Erythroblast (primary cell): ENCODE measurements at regions not wholly inside any gene's neighbourhood (a gene's known extent, or its start where the extent isn't known, plus 50 kb on each side); places are given as distances from the start of the nearest gene placed in this dataset.
"Not testable (repeated sequence)": the region's sequence is repeated elsewhere in the genome, so short reads cannot be mapped to it uniquely, and the experiment has no call there.

Experiments used
- DNase-seq, 2 experiments: peaks; one replicate each; lab custom pipeline; 2025; lab: John Stamatoyannopoulos, UW
- GATA1 ChIP-seq: IDR thresholded peaks from 2 replicates; pipeline ENCODE4 v1.6.1; 2011; ENCODE audit warnings: low read depth, mild to moderate bottlenecking, control low read depth, low read length, moderate library complexity
- POLR2A ChIP-seq: IDR thresholded peaks from 2 replicates; pipeline ENCODE4 v1.6.1; 2011; ENCODE audit warnings: mild to moderate bottlenecking, low read length

GRCh38 chr20:51926670-51927305 is 124.5 kb upstream of the SALL4 start:
- no peak for DNase-seq
- TF ChIP-seq GATA1 (no peak), POLR2A (no peak)

GRCh38 chr20:51924509-51924908 is 122.2 kb upstream of the SALL4 start:
- TF ChIP-seq GATA1 (no peak), POLR2A (no peak)
- no peak for DNase-seq

GRCh38 chr20:51923633-51924032 is 121.3 kb upstream of the SALL4 start:
- DNase-seq, result no peak
- no peak for TF ChIP-seq POLR2A
- TF ChIP-seq GATA1, result no peak

- DNase-seq, result not testable (repeated sequence)
Observed at GRCh38 chr20:51922812-51923211, 120.5 kb upstream of the SALL4 start.

GRCh38 chr20:51918561-51918960 is 116.2 kb upstream of the SALL4 start:
- TF ChIP-seq POLR2A (no peak), GATA1 (no peak)
- no peak for DNase-seq

- no peak for DNase-seq
- TF ChIP-seq POLR2A (no peak), GATA1 (no peak)
Observed at GRCh38 chr20:51917886-51918535, 115.7 kb upstream of the SALL4 start.

GRCh38 chr20:51916244-51916643 is 113.9 kb upstream of the SALL4 start:
- TF ChIP-seq GATA1, result no peak
- TF ChIP-seq POLR2A, result no peak

GRCh38 chr20:51914758-51915157 is 112.4 kb upstream of the SALL4 start:
- no peak for DNase-seq
- TF ChIP-seq GATA1 (no peak), POLR2A (no peak)

More at GRCh38 chr20:51916244-51916643, 113.9 kb upstream of the SALL4 start:
- no peak for DNase-seq

GRCh38 chr20:51910321-51911050 is 108.2 kb upstream of the SALL4 start:
- TF ChIP-seq POLR2A (no peak), GATA1 (no peak)
- DNase-seq, result no peak

- no peak for DNase-seq
- TF ChIP-seq GATA1 (no peak), POLR2A (no peak)
Observed at GRCh38 chr20:51906679-51907078, 104.4 kb upstream of the SALL4 start.

GRCh38 chr20:51906049-51906448 is 103.7 kb upstream of the SALL4 start:
- DNase-seq, result no peak

GRCh38 chr20:51902933-51903332 is 100.6 kb upstream of the SALL4 start:
- no peak for DNase-seq
- TF ChIP-seq GATA1 (no peak), POLR2A (no peak)

More at GRCh38 chr20:51906049-51906448, 103.7 kb upstream of the SALL4 start:
- no peak for TF ChIP-seq POLR2A
- TF ChIP-seq GATA1, result no peak

- DNase-seq, result no peak
- TF ChIP-seq GATA1, result no peak
- TF ChIP-seq POLR2A, result no peak
Observed at GRCh38 chr20:51900443-51900842, 98.1 kb upstream of the SALL4 start.

- DNase-seq, result no peak
- TF ChIP-seq GATA1 (no peak), POLR2A (no peak)
Observed at GRCh38 chr20:51899674-51900073, 97.4 kb upstream of the SALL4 start.

GRCh38 chr20:51898788-51899187 is 96.5 kb upstream of the SALL4 start:
- no peak for DNase-seq
- no peak for TF ChIP-seq POLR2A
- TF ChIP-seq GATA1, result no peak
